ENCODE measurements at regions not wholly inside any gene's neighbourhood (a gene's known extent, or its start where the extent isn't known, plus 50 kb on each side); places are given as distances from the start of the nearest gene placed in this dataset.

- TF ChIP-seq CTCF (IDR thresholded peaks at IDR 0.05; ENCODE audit: control extremely low read depth, extremely low read depth), result no peak
- 60 to 90% methylated on average over 2 of the region's 2 CpGs for WGBS, 2 donors
- ATAC-seq (ENCODE audit: insufficient read depth, low FRiP score), result no peak
These were observed 70.1 kb upstream of the TMLHE start for GRCh38 chrX:155682834-155683233.

GRCh38 chrX:155679715-155680114 is 67.0 kb upstream of the TMLHE start:
- 80 to 92% methylated on average over 4 of the region's 4 CpGs for WGBS, 2 donors
- Histone ChIP-seq H3K4me3 (no peak overlapping the region), H3K36me3 (ENCODE audit: control insufficient read depth in 4 of 4, insufficient read depth in 4 of 4, low read length in 4 of 4) (no peaks in the 10 kb centered on the region), H3K27ac (ENCODE audit: low read depth in 1 of 2, low read length in 1 of 2) (no peak overlapping the region), H3K9me3 (ENCODE audit: control insufficient read depth in 4 of 4, insufficient read depth in 3 of 4, low read length in 3 of 4) (no peaks in the 10 kb centered on the region), H3K27me3 (ENCODE audit: control insufficient read depth in 3 of 3, insufficient read depth in 3 of 3, low read length in 2 of 3) (no peaks in the 10 kb centered on the region), H3K4me1 (ENCODE audit: control insufficient read depth in 5 of 5, insufficient read depth in 5 of 5, low read length in 5 of 5) (no peaks in the 10 kb centered on the region), H3K9ac (ENCODE audit: insufficient read depth in 1 of 2, low read length in 2 of 2) (no peak overlapping the region)
- no peak for TF ChIP-seq CTCF (IDR thresholded peaks at IDR 0.05; ENCODE audit: control extremely low read depth, extremely low read depth)
- no peak for DNase-seq
- no peak for ATAC-seq (ENCODE audit: insufficient read depth, low FRiP score)

More at GRCh38 chrX:155682834-155683233, 70.1 kb upstream of the TMLHE start:
- no peak for DNase-seq
- Histone ChIP-seq H3K4me3 (no peak overlapping the region), H3K27me3 (ENCODE audit: control insufficient read depth in 3 of 3, insufficient read depth in 3 of 3, low read length in 2 of 3) (no peaks in the 10 kb centered on the region), H3K36me3 (ENCODE audit: control insufficient read depth in 4 of 4, insufficient read depth in 4 of 4, low read length in 4 of 4) (no peaks in the 10 kb centered on the region), H3K9ac (ENCODE audit: insufficient read depth in 1 of 2, low read length in 2 of 2) (no peak overlapping the region), H3K4me1 (ENCODE audit: control insufficient read depth in 5 of 5, insufficient read depth in 5 of 5, low read length in 5 of 5) (no peaks in the 10 kb centered on the region), H3K9me3 (ENCODE audit: control insufficient read depth in 4 of 4, insufficient read depth in 3 of 4, low read length in 3 of 4) (no peaks in the 10 kb centered on the region), H3K27ac (ENCODE audit: low read depth in 1 of 2, low read length in 1 of 2) (no peak overlapping the region)

DNA sequence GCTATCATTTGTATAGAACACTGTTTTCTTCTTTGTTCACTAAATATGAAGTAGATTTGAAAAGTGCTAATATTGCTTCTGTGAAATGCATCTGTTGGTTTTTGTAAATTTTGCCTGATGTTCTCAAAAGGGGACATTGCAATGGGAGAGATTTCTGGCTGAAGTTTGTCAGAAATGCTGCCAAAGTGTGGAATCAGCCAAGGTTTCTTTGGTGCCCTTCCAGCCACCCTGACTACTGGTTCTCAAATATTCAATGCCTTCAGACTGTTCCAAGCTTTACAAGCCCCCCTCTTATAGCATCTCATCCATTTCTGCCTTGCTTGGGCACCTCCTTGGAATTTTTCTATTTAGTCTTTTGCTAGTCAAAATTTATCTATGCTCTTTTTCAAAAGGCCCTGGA is 60.6 kb upstream of the TMLHE start:
- no peak for TF ChIP-seq CTCF (IDR thresholded peaks at IDR 0.05; ENCODE audit: control extremely low read depth, extremely low read depth)

DNA sequence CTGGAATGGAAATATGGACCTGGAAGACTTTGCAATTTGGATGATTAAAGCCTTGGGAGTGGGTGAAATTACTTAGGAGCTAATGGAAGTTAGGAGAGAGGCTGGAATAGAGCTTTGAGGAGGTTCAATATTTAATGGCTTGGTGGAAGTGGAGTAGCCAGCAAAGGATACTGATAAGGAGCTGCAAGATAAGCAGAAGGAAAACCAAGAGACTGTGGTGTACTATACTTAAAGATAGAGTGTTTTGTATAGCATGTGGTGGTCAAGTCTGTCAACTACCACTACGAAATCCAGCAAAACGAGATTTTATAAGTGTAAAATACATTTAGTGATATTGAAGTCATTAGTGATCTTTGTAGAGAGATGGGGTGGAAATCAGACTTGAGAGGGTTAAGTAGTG is 54.0 kb upstream of the TMLHE start:
- DNase-seq (no peak), ATAC-seq (ENCODE audit: insufficient read depth, low FRiP score) (no peak)
- Histone ChIP-seq H3K36me3 (ENCODE audit: control insufficient read depth in 4 of 4, insufficient read depth in 4 of 4, low read length in 4 of 4) (no peaks in the 10 kb centered on the region), H3K9ac (ENCODE audit: insufficient read depth in 1 of 2, low read length in 2 of 2) (no peak overlapping the region), H3K27me3 (ENCODE audit: control insufficient read depth in 3 of 3, insufficient read depth in 3 of 3, low read length in 2 of 3) (no peaks in the 10 kb centered on the region), H3K9me3 (ENCODE audit: control insufficient read depth in 4 of 4, insufficient read depth in 3 of 4, low read length in 3 of 4) (peaks cover 0 to 5% (median 3%) of the 10 kb centered on the region in 4 donors), H3K4me3 (no peak overlapping the region), H3K27ac (ENCODE audit: low read depth in 1 of 2, low read length in 1 of 2) (no peak overlapping the region), H3K4me1 (ENCODE audit: control insufficient read depth in 5 of 5, insufficient read depth in 5 of 5, low read length in 5 of 5) (no peaks in the 10 kb centered on the region)
- 61 to 80% methylated on average over 2 of the region's 2 CpGs for WGBS, 2 donors
- TF ChIP-seq CTCF (IDR thresholded peaks at IDR 0.05; ENCODE audit: control extremely low read depth, extremely low read depth), result no peak

More for the DNA sequence above, 60.6 kb upstream of the TMLHE start:
- H3K9me3 ChIP-seq (ENCODE audit: control insufficient read depth in 4 of 4, insufficient read depth in 3 of 4, low read length in 3 of 4), result no peaks in the 10 kb centered on the region
- no peak for ATAC-seq (ENCODE audit: insufficient read depth, low FRiP score)
- DNase-seq, result peak in 2 of 3 donors; percentile 6 to 10
- H3K36me3 ChIP-seq (ENCODE audit: control insufficient read depth in 4 of 4, insufficient read depth in 4 of 4, low read length in 4 of 4), result no peaks in the 10 kb centered on the region
- no peaks in the 10 kb centered on the region for H3K27me3 ChIP-seq (ENCODE audit: control insufficient read depth in 3 of 3, insufficient read depth in 3 of 3, low read length in 2 of 3)
- H3K9ac ChIP-seq (ENCODE audit: insufficient read depth in 1 of 2, low read length in 2 of 2), result no peak overlapping the region
- no peak overlapping the region for H3K27ac ChIP-seq (ENCODE audit: low read depth in 1 of 2, low read length in 1 of 2)
- H3K4me1 ChIP-seq (ENCODE audit: control insufficient read depth in 5 of 5, insufficient read depth in 5 of 5, low read length in 5 of 5), result no peaks in the 10 kb centered on the region
- no peak overlapping the region for H3K4me3 ChIP-seq

Data from lung (tissue), 11 donors.